PFSK-1 (cell line): ENCODE measurements at regions not wholly inside any gene's neighbourhood (a gene's known extent, or its start where the extent isn't known, plus 50 kb on each side); places are given as distances from the start of the nearest gene placed in this dataset.

Source experiments
- FOXP2 ChIP-seq: optimal IDR thresholded peaks from 2 replicates; pipeline ENCODE3; 2011; ENCODE audit warnings: borderline replicate concordance, control low read depth, inconsistent platforms; ENCODE audit not compliant: insufficient read depth; ENCODE audit errors: extremely low read length, extremely low read depth
- POLR2AphosphoS5 ChIP-seq: IDR thresholded peaks from 2 replicates; pipeline ENCODE4 v1.6.1; 2012; ENCODE audit warnings: low read depth, mild to moderate bottlenecking, control low read depth, low read length, moderate library complexity
- REST ChIP-seq, 2 experiments: IDR thresholded peaks; 2 replicates each; pipeline versions ENCODE4 v1.6.1 to v1.8.0; 2011 to 2012; ENCODE audit warnings: low read depth in 2 of 2, low read length in 2 of 2, control low read depth in 1 of 2, inconsistent platforms in 1 of 2, mild to moderate bottlenecking in 1 of 2, moderate library complexity in 1 of 2; ENCODE audit not compliant: insufficient read depth in 1 of 2
- SIN3A ChIP-seq: IDR thresholded peaks from 2 replicates; pipeline ENCODE4 v1.6.1; 2012; ENCODE audit warnings: mild to moderate bottlenecking, low read length, moderate library complexity, borderline replicate concordance; ENCODE audit not compliant: insufficient read depth
- TAF1 ChIP-seq: IDR thresholded peaks from 2 replicates; pipeline ENCODE4 v1.6.1; 2012; ENCODE audit warnings: low read length, control low read depth, borderline replicate concordance; ENCODE audit not compliant: insufficient read depth

DNA sequence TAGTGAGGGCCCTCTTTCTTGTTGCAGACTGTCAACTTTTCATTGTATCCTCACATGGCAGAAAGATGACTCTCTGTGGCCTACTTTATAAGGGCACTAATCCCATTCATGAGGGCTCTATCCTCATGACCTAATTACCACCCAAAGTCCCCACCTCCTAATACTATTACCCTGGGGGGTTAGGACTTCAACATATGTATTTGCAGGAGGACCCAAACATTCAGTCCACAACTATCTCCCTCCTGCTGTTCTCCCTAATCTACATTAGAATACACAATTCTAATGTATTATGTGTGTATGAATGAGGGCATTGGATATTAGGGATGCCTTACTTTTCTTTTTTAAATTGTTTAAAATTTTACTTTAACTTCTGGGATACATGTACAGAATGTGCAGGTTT lies 246.0 kb upstream of the TANK start:
- TF ChIP-seq POLR2AphosphoS5 (no peak), FOXP2 (no peak), SIN3A (no peak), TAF1 (no peak), REST (IDR thresholded peaks at IDR 0.05; ENCODE audit: insufficient read depth in 1 of 2, low read depth in 2 of 2, low read length in 2 of 2) (no peak)

- no peak for TF ChIP-seq REST (IDR thresholded peaks at IDR 0.05; ENCODE audit: insufficient read depth in 1 of 2, low read depth in 2 of 2, low read length in 2 of 2)
- TF ChIP-seq TAF1, result no peak
- TF ChIP-seq POLR2AphosphoS5, result no peak
- no peak for TF ChIP-seq SIN3A
- no peak for TF ChIP-seq FOXP2
Observed at GRCh38 chr2:160916300-160916699, 243.9 kb upstream of the TANK start.

DNA sequence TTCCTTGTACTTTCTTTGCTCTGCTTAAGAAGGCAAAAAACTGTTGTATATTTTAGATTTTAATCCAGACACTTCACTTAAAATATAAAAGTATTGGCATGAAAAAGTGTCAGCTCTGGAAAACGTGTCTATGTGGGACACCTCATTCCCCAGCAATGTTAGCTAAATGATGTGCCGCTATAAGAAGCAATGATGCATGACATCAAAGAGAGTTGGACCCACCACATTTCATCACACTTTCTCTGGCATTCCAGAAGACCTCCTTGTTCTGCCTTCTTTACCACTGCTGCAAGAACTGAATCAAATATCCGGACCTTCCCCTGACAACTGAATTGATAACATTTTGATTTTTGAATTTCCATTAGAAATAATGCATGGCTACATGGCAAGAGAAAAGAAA lies 242.4 kb upstream of the TANK start:
- no peak for TF ChIP-seq TAF1
- no peak for TF ChIP-seq REST (IDR thresholded peaks at IDR 0.05; ENCODE audit: insufficient read depth in 1 of 2, low read depth in 2 of 2, low read length in 2 of 2)
- no peak for TF ChIP-seq SIN3A
- no peak for TF ChIP-seq FOXP2
- TF ChIP-seq POLR2AphosphoS5, result no peak

DNA sequence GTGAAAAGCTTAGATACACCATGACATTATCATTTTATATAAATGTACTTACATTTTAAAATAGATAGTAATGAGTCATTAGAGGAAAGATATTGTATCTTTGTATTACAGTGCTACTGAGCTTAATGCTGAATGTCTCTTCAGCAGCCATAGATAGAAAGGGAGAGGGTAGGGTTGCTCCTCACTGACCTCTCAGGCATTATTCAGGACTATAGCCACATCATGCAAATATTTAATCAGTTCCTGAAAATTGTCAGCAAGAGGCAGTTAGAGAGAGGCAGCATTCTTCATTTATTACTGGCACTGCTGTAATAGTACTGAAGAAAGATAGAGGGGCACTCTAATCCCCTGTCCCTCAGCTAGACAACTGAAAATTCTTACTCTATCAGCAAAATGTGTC lies 242.0 kb upstream of the TANK start:
- TF ChIP-seq TAF1 (no peak), POLR2AphosphoS5 (no peak), FOXP2 (no peak), REST (IDR thresholded peaks at IDR 0.05; ENCODE audit: insufficient read depth in 1 of 2, low read depth in 2 of 2, low read length in 2 of 2) (no peak), SIN3A (no peak)

DNA sequence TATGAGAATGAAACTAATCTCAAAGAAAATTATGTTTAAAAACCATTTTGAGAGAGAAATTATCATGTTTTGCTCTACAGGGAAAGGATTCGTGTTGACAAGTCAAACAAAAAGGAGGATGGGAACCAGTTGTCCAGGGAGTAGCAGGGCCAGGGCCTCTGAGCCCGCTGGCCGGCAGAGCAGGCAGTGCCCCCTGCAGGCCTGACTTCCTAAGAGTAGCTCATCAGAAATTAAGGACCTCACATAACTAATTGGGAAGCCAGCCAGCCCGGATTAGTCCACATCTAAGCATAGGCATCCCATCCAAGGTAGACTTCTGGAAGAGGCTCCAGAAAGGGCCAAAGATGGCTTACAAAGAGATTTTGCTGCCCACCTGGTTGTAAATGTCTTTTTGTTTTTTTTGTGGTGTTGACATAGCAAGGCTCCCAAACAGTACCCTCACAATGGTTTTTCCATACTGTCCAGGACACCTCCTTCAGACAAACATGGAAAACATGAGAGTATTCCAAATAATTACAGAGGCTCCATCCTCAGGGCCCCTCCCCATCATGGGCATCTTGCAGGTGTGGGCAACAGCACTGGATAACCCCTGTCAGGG lies 241.2 kb upstream of the TANK start:
- TF ChIP-seq POLR2AphosphoS5 (no peak), REST (IDR thresholded peaks at IDR 0.05; ENCODE audit: insufficient read depth in 1 of 2, low read depth in 2 of 2, low read length in 2 of 2) (no peak), SIN3A (no peak), FOXP2 (peak; percentile 17)
